Left forelimb (tissue), 1 donor: ENCODE measurements at regions not wholly inside any gene's neighbourhood (a gene's known extent, or its start where the extent isn't known, plus 50 kb on each side); places are given as distances from the start of the nearest gene placed in this dataset.

Source experiments
- DNase-seq: peaks from one replicate; pipeline ENCODE4 v3.0.0-alpha.2; 2018; ENCODE audit warnings: low spot score

DNA sequence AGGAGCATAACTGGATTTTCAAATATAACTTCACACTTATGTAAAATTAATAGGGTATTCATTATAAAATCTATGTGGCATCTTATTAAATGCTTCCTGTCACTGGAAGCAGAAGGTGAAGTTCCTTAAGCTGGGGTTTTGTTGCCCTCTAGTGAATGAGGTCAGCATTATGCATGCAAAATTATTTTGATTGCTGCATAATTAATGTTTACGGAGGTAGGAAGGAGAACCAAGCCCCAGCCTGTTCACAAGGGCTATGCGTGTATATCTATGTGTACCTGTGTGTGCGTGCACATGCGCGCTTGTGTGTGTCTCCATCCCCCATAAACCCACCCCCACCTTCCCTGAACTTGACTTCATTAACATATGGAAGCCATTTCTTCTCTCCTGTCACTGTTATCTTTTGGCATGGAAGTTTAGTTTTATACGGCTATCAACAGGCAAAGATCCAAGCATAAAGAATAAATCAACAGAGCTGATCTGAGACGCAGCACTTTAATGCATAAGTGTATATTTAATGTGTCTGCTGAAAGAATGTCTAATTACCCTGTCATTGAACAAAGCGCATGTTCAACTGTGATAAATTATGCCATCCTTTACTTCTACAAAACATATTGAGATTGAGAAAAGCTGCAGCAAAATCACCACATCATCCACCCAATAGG, 90.2 kb upstream of the CDH4 start:
- DNase-seq: no peak

DNA sequence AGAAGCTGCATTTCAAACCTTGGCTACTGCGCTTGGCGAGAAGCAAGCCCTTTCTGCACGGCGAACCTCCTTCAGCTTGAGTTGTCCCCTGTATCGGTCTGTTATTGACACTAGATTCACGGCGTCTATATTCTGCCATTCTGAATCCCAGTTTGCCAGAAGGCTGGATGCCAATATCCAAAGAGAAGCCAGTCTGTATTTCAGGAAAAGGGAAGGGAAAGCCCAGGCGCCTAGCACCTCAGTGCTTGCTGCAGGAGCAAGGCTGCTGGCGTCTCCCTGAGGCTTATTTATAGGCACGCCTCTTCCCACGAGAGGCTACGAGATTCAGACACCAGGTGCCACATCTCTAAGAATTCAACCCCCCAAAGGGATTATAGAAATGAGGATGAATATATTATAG, 89.6 kb upstream of the CDH4 start:
- no peak for DNase-seq

DNA sequence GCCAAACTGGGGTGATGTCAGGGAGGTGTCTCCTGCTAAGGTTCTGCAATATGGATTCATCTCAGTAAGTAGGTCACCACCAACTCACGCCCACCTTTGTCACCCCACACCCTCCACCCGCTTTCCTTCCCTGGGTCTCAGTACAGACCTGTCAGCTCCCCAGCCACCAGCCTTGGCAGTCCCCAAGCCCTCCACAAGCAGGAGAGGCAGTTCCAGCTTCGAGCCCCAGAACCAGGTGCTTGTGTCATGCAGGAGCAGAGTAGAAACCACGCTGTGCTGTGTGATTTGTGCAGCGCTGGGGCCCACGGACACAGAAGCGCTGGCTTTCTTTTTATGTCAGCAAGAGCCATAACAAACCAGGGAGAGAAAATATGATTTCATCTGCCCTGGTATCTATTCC, 89.0 kb upstream of the CDH4 start:
- no peak for DNase-seq

DNA sequence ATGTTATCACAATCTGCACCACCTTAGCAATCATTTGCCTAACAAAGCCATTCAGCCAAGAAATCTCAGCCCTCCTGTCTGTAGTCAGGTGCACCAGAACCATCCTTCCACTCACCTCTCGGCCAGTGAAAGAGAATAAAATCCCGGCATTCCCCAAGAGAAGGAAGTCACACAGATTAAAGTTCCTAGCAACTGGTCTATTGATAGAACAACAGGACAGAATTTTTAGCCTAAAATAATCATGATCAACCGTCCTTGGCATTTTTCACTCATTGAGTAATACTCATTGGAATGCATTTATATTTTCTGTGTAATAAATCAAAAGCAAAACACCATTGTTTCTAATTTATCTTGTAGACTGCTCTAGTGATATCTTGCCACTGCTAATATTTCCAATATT, 85.7 kb upstream of the CDH4 start:
- DNase-seq: no peak

- DNase-seq: no peak
These were observed 83.5 kb upstream of the CDH4 start for GRCh38 chr20:61168605-61169004.

DNA sequence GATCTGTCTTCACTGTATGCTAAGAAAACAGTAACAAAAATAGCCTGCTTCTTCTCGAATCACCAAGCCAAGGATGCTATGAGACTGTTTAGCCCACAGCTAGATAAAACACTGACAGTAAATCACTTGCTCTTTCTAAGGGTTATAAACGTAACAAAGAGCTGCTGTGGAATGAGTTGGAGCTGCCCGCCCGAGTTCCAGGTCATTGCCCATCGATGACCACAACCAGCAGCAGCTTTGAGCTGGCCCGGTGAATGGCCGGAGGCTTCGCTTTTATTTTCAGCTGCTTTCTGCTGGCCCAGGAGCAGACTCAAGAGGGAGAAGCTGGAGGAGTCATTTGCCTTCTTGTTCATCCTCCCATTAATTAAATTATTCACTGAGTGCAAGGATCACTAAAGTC, 82.2 kb upstream of the CDH4 start:
- DNase-seq: no peak

DNA sequence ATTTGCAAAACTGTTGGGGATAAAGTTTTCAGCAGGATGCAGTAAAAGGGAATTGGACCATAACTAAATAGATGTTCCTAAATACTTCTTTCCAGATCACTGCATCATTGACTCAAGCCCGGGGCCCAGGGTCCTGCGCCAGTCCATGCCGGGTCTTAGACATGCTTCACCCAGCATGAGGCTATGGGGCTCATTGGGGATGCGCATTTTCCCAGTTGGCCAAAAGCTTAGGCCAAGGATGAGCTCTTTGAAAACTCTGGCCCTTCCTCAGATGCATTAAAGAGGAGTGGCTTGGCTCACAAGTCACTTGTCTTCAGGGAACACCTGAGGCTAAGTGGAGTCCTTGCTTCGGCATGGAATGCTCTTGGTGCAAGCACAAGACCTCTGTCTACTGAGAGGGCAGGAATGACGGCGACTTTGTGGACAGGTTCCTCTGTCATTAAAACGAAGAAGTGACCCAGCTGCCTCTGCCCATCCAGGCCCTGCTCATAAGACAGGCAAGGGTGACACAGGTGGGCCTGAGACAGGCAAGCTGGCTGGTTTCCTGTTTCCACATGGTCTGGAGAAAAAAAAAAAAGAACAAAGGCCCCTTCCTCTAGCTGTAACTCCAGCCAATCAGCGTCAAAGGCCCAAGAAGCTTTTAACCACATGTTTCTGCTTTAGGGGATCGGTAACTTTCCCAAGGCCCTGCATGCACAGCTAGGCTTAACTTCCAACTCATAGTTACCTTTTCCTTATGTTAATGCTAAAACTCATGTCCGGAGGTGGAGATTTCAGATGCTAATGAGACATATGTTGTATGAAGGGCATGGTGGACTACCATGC, 81.4 kb upstream of the CDH4 start:
- DNase-seq: no peak

DNA sequence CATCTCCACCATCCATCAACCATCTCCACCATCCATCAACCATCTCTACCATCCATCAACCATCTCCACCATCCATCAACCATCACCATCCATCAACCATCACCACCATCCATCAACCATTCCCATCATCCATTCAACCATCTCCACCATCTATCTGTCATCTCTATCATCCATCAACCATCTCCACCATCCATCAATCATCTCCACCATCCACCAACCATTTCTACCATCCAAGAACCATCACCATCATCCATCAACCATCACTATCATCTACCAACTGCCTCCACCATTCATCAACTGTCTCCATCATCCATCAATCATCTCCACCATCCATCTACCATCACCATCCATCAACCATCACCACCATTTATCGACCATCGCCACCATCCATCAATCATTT, 78.8 kb upstream of the CDH4 start:
- no peak for DNase-seq

DNA sequence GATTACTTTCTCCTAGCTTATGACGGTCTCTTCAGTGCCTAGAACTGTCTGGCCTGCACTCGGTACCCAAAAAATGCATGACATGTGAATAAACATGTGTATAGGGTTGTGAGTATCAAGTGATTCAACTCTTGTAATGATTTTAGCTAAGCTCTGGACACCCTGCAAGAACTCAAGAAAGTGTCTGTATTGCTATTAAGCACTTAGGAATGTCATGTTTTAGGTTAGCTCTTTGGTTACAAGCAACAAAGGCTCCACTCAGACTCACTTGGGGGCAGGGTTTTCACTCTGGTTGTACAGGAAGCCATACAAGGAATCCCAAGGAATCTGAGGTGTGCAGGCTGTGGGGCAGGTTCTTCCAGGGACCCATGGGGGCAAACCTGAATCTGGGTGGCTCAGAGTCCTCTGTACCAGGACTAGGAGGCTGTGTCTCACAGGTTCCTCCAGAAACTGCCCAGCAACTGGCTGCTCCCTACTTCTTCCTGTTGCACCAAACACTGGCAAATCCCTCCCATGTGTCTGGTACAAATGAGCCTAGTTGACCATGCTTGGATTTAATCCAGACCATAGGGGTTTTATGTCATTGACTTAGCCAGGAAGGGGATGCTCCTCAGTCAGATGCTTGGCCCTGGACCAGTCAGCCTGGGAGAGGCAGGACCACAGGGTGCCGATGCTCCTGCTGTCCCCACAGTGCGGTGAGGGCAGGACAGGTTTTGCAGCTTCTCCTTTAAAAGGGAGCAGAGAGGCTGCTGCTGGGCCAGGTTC, 77.9 kb upstream of the CDH4 start:
- no peak for DNase-seq

DNA sequence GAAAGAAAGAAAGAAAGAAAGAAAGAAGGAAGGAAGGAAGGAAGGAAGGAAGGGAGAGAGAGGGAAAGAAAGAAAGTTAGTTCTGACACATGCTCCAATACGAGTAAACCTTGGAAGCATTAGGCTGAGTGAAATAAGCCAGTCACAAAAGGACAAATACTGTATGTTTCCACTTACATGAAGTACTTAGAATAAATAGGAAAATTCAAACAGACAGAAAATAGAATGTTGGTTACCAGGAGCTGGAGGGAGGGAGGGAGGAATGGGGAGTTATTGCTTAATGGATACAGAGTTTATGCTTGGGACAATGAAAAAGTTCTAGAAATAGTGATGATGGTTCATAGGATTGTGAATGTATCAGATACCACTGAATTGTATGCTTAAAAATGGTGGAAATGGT, 75.2 kb upstream of the CDH4 start:
- no peak for DNase-seq

DNA sequence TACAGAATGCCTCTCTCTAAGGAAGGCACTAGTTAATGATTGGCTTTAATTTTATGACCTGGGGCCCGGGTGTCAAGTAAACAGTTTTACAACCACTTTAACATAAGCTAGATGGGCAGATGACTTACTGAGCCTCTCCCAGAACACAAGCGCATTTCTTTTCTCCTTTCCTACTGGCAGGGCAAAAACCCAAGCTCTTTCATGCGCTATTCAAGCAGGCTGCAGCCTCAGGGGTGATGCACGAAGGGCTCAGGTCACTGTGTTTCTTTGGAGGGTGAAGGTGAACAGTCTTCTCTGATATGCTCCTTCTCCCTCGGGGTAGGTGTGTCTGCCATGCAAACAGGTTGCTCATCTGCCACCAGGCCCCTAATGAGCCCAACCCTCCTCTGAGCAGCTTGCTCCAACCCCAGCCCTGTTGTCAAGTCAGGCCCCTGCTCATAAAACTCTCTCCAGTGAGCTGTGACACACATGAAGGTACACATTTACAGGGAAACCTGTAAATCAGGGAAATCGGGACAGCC, 73.5 kb upstream of the CDH4 start:
- DNase-seq: no peak

DNA sequence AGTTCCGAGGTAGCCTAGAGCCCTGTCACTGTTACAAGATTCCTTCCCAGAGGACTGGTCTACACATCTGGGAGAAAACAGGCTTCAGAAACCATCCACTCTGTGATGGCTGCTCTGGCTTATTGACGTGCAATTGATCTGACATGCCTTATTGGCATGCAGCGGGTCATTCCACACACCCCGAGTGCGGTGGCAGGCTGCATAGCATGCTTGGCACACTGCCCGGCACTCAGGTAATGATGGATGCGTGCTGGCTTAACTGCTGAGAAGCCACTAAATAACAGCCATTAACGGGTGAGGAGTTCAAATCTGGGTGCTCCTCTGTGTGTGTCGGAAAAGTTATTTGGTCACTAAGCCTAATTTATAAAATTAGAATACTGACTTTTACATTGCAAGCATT, 67.9 kb upstream of the CDH4 start:
- DNase-seq: no peak

DNA sequence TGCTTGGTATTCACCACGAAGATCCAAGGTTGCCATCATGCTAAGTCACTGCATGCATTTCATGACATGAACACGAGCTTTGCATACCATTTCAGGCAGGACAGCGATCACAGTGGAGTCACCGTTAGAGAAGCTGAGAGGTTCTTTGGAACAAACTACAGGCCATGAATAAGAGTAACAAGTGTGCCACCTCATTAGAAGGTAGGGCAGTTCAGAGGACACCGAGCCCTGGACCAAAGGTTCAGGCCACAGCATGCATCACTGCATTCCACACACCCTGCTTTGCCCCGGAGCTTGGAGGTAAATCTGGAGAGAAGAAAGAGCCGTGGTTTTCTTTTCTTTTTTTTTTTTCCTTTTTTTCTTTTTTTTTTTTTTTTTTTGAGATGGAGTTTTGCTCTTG, 66.9 kb upstream of the CDH4 start:
- DNase-seq: no peak

DNA sequence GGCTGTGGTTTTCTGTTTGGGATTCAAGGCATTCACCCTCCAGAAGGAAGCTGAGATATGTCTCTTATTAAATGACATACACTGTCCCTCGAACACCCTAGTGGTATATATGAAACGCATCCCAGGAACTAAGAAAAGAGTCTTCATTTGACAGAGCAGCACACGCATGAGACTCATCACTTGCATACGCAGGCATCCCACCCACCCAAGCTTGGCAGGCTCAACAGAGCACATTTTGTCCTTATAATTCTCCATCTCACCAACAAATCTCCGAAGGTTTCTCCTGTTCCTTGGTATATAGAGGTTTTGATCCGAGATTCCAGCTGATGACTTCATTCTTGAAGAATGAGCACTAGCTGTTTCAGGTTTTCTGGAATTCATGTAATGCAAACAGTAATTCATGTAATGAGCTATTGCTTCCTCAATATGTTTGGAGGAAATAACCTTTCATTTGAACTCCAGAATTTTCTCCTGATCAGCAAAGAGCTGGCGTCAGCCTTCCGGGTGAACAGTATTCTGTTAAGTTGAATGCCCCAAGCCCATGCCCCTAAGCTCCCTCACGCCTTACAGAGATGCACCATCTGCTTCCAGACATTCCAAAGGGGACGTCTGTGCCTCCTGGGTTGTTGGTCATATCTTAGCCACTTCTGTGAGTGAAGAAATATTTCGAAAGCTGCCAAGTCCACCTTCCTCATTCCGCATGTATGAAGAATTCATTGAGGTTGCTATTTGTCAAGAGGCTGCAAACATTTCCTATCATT, 66.0 kb upstream of the CDH4 start:
- no peak for DNase-seq

- DNase-seq: no peak
These were observed 65.1 kb upstream of the CDH4 start for GRCh38 chr20:61186771-61187472.

GRCh38 chr20:61189534-61189933, 62.5 kb upstream of the CDH4 start:
- DNase-seq: no peak

GRCh38 chr20:61191096-61191495, 61.0 kb upstream of the CDH4 start:
- no peak for DNase-seq

DNA sequence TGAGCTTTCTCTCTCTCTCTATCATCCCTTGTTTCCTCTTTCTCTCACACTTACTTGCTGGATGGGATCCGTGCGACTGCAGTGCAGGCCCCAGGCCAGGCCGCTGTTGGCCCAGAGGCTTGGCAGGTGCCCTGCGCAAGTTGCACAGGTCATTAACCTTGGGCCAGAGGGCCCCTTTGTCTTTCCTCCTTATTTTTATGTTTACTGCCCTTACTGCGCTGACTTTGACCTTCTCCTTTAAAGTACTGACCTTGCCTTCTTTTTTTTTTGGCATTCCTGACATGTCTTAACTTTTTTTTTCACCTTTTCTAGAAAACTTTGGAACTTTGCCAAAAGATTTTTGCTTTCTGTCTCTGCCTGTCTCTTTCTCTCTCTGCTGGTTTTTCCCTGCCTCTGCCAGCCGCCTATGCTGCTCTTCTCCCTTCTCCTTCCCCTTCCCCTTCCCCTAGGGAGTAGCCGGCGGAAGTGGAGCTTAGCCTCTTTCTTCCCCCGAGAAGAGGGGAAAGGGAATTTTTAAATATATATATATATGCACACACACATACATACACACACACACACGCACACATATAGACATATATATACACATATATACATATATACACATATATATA, 59.6 kb upstream of the CDH4 start:
- no peak for DNase-seq

- DNase-seq: no peak
These were observed 58.9 kb upstream of the CDH4 start for GRCh38 chr20:61193164-61193563.
